Embryonic facial prominence (tissue), 1 donor: ENCODE measurements at regions not wholly inside any gene's neighbourhood (a gene's known extent, or its start where the extent isn't known, plus 50 kb on each side); places are given as distances from the start of the nearest gene placed in this dataset.
"Not testable (repeated sequence)": the region's sequence is repeated elsewhere in the genome, so short reads cannot be mapped to it uniquely, and the experiment has no call there.

ENCODE experiments used
- DNase-seq: peaks from one replicate; pipeline ENCODE4 v3.0.0-alpha.2; 2016; ENCODE audit errors: extremely low spot score

- no peak for DNase-seq
These were observed 167.7 kb downstream of the TOMM20 start for GRCh38 chr1:234960722-234961455.

DNA sequence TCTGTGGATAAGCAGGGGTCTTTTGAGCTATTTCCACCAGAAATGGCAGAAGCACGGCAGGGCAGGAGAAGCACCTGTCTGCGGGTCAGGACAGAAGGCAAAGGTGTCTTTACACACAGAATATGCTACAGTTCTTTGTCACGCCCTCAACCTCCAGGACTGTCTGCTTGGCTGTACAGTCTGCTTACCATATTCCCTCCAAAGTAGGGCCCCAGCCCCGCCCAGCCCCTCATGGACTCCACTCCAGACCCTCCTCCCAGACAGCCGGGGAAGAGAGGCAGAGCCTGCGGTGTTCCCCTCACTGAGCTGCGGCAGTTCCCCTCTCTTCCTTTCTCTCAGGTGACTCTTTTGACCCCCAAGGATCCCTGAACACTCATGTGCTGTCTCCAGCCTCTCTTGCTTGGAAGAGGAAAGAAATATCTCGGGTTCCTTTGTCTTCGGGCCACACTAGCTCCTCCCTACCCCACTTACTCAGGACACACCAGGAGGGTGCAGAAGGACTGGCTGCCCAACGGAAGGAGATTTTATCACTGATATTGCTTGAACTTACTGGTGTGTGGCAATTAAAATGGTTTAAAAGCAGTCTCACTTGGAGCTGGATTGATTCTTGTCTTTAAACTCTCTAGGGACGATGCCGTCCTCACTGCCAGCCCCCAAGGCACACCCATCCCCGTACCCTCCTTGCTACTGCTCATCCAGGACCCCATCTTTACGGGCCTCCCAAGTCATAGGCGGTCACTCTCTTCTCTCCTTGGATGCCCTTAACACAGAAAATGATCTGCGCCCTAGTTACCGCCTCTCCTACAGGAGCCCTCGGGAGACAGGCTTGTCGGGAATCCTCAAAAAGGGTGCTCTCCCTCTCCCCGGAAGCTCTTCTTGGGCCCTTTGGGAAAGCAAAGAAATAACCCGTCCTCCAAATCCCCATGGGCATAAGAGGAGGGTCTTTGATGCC lies 169.7 kb downstream of the TOMM20 start:
- no peak for DNase-seq

- no peak for DNase-seq
These were observed 170.5 kb downstream of the TOMM20 start for GRCh38 chr1:234958066-234958705.

GRCh38 chr1:234957330-234958065 lies 171.1 kb downstream of the TOMM20 start:
- no peak for DNase-seq

- no peak for DNase-seq
These were observed 171.8 kb downstream of the TOMM20 start for GRCh38 chr1:234956821-234957329.

DNA sequence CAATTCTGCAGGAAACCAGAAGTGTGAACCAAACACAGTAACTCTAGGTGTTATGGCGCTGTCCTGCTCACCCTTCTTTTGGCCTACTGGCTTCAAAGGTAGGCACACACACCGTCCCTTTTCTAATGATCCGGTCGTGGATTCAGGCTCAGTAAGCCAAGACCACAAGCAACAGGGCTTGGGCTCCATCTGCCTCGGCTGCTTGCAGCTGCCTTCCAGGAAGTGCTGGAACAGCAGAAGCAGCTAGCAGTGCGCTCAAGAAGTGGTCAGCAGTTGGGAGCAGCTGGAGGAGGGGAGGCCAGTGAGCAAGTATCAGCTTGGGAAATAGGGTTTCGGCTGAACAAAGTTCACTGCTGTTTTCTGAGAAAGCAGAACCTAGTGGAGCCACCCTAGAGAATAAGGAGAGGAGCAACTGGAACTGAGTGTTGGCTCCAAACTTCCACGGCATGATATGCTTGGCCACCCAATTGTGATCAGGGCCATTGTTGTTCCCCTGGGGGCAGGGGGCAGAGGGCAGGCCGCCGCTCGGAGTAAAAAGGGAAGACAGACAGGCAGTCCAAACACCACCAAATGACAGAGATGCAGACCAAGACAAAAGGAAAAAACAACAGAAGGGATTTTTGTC lies 173.4 kb downstream of the TOMM20 start:
- no peak for DNase-seq

- DNase-seq = no peak
These were observed 174.0 kb downstream of the TOMM20 start for GRCh38 chr1:234954613-234955012.

- DNase-seq = no peak
These were observed 174.8 kb downstream of the TOMM20 start for GRCh38 chr1:234953655-234954405.

DNA sequence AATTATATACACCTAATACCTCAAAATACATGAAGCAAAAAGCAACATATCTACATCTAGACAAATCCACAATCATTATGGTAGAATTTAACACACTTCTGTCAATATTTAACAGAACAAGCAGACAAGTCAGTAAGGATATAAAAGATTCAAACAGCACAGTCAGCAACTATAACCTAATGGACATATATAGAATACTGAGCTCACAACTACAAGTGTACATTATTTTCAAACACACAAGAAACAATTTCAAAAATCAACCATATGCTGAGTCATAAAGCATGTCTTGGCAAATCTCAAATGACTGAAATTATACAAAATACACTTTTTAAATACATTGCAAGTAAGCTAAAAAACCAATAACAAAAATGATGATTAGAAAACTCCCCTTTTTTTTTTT lies 178.0 kb downstream of the TOMM20 start:
- DNase-seq = no peak

DNA sequence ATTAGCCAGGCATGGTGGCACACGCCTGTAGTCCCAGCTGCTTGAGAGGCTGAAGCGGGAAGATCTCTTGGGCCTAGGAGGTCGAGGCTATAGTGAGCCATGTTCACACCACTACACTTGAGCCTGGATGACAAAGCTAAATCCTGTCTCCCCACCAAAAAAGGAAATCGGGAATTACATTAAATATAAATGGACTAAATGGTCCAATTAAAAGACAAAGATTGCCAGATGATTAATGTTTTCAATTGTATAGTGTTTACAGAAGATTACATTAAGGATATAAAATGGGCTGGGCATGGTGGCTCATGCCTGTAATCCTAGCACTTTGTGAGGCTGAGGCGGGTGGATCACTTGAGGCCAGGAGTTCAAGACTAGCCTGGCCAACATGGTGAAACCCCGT lies 179.1 kb downstream of the TOMM20 start:
- DNase-seq = not testable (repeated sequence)

DNA sequence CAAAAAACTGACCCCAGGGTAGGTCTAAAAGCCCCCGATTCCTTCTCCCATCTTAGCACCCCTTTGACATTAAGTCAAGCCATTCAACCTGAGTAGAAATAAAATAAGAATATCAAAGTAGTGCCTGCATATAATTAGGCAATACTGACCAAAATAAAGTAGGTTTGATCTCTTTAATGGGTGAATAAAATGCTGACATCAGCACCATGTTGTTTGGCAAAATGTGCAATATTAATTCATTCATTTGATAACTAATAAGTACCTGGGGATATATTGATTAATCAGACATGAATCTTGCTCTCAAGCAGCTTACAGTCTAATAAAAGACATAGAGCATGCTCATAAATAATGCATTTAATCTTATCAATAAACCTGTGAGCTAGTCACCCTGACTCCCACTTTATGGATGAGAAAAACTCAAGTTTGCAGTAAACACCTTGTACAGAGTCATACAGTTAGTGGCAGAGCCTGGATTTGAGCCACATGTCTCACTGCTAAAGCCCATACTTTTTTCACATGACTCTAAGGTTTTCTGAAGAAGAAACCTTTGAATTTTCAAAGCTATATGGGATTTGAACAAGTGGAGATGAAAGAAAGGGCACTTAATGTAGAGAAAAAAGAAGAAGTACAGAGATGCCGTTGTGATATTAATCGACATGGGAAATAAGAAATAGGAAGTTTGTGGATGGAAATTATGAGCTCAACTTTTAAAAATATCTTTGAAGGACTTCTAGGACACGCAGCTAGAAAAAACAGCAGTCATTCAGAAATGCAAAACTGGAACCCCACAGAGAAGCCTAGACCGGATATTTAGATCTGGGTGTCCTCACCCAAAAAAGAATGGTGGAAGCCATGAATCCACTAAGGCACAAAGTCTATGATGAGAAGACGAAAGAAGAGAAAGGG lies 183.9 kb downstream of the TOMM20 start:
- DNase-seq = no peak

DNA sequence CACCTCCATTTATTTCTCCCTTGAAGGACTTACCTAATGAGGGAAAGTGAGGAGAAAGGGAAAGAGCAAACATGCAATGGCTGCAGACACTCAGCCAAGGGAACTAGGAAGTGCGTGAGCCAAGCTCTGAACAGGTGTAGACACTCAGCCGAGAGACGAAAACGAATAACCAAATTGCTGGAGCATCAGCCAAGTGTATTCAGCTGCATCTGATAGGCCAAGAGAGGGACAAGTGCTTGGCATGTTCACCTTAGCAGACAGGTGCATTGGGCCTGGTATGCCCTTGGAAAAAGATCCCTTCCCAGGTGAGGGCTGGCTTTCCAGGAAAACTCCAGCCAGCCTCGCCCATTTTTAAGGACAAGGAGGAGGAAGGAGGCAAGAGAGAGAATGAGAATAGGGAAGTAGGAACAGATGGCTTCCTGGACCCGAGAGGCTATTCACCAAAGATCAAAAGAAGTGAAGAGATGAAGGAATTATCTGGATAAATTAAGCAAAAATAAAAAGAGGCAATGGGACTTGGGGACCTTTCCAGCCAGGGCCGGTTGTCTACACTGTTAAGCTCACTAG lies 184.7 kb downstream of the TOMM20 start:
- no peak for DNase-seq

- DNase-seq = no peak
These were observed 185.6 kb downstream of the TOMM20 start for GRCh38 chr1:234942879-234943506.

DNA sequence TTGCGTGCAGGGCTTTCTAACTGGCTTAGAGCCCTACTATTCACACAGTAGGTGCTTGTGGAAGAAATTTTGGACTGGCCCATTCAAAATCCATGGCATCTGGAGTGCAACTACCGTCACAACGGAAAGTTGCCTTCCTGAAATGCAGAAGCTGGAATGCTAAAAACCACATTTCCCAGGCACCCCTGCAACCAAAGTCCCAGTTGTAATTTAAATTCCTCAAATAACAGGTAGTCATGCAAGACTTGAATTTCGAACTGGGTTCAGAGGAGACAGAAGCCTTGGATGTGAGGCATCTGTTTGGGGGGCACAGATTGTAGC lies 186.7 kb downstream of the TOMM20 start:
- DNase-seq = no peak

DNA sequence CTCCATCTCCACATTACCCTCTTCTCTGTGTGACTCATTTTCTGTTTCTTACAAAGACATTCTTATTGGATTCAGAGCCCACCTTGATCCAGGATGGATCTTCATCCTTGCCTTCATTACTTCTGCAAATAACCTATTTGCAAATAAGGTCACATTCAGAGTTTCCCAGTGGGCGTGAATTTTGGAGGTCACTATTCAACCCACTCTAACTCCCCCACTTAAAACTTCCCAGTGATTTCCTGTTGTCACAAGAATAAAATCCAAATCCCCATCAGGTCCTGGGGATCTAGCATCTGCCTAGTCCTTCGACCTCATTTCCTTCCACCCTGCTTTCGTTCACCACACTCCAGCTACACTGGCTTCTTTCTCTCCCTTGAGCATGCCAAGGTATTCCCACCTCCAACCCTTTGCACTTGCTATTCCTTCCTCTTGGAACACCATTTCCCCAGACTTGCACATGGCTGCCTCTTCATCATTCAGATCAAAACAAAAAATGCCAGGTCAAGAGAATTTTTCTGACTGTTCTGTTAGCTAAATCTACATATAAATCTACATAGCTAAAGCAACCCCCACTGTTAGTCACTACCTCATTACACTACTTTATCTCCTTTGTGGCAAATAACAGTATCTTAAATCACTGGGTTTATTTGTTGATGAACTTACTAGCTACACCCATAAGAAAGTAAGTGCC lies 187.2 kb downstream of the TOMM20 start:
- no peak for DNase-seq

- DNase-seq = no peak
These were observed 187.8 kb downstream of the TOMM20 start for GRCh38 chr1:234940841-234941240.

DNA sequence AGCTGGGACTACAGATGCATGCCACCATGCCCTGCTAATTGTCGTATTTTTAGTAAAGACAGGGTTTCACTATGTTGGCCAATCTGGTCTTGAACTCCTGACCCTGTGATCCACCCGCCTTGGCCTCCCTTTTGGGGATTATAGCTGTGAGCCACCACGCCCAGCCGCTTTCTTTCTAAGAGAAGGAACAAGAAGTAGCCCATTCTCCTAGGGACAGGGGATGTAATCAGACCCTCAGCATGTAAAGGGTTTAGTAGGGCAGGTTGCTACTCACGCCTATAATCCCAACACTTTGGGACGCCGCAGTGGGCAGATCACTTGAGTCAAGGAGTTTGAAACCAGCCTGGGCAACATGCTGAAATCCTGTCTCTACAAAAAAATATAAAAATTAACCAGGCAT lies 189.7 kb downstream of the TOMM20 start:
- no peak for DNase-seq

DNA sequence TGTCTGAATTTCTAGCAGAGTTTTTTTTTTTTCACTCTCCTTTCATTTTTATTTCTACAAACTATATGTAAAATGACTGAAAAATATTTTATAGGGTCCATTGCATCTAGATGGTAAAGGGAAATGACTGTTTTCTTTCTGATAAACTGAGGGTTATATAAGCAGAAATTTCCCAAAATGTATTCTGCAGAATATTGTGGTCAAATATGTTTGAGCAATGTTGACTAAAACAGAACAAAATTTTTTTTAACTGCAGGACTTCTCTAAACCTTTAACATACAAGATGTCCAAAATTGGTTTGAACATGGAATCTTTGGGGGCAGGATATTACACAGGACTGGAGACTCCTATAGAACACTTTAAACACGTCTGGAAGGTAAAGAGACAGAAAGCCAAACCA lies 190.5 kb downstream of the TOMM20 start:
- DNase-seq = no peak
